NCI-H2171 treated with DMSO at 0.1 percent for 48 hours (cell line): ENCODE measurements at regions not wholly inside any gene's neighbourhood (a gene's known extent, or its start where the extent isn't known, plus 50 kb on each side); places are given as distances from the start of the nearest gene placed in this dataset.
A peak's percentile ranks its signal among the peaks of the same experiment; 100 is the strongest.

Experiments
- DNase-seq: peaks from one replicate; lab custom pipeline; 2025; lab: John Stamatoyannopoulos, UW

GRCh38 chr1:47630346-47630745 is 192.5 kb downstream of the FOXD2 start:
- DNase-seq = no peak

DNA sequence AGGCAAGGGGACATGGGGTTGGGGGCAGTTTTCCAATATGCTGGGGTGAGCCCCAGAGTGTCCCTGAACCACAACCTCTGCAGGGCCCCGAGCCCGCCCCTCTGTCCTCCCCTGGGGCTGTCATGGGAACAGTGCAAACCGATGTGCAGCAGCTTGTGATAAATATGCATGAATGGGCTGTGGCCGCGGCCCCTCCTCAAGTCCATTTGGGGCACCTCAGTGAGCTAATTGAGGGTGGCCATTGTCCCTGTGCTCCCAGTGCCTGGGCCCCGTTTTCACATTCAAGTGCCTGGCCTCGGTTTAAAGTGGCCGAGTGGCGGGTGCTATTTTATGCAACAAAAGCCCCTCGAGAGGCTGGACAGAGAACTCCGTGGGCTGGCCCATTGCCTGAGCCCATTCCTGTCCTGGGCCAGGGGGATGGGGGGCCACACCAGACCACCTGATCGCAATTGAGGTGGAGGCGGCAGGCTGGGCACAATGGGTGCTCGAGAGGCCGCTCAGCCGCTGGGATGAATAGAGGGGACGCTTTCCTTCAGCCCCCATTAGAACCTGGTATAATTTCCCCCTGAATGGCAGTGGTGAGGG is 193.7 kb downstream of the FOXD2 start:
- no peak for DNase-seq

DNA sequence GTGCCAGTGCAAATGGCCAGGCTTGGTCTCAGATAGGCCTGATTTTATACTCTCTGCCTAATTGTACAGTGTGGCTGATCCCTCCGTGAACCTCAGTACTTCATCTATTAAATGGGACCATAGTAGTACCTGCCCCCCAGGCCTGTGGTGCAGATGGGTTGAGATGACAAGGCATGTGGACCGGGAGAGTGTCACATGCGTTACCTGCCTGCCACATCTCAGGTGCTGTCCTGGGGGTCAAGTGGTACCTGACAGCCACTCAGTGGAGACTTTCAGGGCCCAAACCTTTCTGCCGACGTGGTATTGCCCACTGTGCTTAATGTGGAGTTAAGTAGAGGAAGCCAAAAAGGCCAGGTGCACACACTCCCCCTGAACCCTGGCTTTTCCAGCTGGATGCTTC is 197.3 kb downstream of the FOXD2 start:
- no peak for DNase-seq

DNA sequence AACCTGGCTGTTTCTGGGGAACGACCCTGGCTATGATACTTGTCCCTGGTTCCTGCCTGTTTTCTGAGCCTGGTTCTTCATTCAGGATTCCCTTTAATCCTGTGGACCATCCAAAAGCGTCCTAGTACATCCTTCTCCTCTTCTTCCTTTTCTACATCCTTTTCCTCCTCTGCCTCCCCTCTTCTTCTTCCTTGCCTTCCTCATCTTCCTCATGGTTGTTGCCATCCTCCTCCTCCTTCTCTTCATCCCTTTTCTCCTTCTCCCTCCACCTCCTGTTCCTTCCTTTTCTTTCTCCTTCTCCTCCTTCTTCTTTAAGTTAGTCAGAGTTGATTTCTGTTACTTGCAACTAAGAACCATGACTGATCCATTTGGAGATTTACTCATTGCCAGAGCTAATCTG is 197.8 kb downstream of the FOXD2 start:
- no peak for DNase-seq

- DNase-seq = no peak
Measured at GRCh38 chr1:47637111-47637685, 199.4 kb downstream of the FOXD2 start.

GRCh38 chr1:47638240-47638639 is 200.4 kb downstream of the FOXD2 start:
- DNase-seq = no peak

- DNase-seq = no peak
Measured at GRCh38 chr1:47638713-47639112, 200.9 kb downstream of the FOXD2 start.

GRCh38 chr1:47643306-47644211 is 205.7 kb downstream of the FOXD2 start:
- peak; percentile 35 for DNase-seq

DNA sequence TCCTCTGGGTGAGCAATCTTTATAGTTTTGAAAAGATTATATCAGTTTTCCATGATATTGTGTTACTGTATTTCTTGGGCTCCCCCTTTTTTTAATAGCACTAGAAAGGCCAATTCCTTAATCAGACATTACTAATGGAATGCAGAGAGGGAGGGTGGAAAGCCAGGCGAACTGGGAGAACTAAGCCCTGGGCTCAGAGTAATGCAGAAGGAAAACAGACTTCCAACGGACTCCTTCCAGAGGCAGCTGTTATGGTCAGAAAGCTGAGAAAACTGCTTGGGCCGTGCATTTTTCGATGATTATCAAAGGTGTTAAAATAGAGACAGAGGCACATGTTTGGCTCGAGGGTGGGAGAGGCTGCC is 206.3 kb downstream of the FOXD2 start:
- DNase-seq = no peak

DNA sequence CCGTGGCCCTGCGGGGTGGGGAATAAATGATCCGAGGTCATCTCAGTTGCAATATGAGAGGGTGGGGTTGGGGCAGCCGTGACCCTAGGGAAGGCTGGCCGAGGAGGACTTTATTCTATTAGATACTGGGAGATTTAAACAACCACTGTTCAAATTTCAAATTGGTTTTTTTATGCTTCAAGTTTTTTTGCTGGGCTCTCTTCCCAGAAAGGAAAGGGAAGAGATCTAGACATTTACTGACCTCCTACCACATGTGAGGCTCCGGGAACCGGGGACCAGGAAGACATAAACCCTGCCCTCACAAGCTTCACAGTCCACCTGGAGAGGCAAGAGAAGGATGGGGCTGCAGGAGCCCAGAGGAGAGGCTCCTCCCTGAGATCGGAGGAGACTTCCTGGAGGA is 207.3 kb downstream of the FOXD2 start:
- no peak for DNase-seq

DNA sequence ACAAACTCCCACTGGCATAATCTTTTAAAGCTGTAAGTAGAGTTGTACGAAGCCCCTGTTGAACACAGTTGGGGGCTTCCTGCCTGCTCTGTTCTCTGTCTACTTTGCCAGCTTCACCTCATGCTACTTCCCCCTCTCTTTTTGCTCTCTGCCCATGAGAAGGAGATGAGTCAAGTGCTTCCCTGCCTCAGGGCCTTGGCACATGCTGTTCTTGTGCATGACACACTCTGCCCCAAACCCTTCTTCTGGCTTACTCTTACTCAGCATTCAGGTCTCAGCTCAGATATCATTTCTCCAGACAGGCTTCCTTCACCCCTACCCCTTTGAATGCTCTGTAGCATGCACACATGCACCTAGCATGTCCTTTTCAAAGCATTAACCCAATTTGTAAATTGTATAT is 208.8 kb downstream of the FOXD2 start:
- no peak for DNase-seq

DNA sequence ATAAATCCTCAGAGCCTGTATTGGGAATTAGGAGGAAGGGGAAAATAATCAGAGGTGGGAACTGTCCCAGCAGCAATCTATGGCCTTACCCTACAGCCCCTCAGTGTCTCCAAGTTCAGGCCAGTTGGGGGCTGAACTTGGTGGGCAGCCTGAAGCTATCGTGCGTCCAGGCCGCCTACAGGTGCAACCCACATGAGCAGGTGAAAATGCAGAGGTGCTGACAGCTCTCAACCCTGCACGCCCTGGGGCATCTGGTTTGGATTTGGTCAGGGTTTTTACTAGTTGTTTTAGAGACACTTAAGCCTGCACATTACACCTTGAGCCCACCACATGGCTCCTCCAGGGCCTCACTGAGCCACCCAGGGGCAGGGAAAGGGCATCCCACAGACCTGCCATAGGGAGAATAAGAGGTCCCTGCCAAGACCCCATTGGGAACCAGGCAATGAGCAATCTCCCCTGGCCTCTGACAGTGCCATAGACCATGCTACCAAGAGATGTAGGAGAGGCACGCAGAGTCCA is 209.5 kb downstream of the FOXD2 start:
- DNase-seq = no peak

GRCh38 chr1:47650205-47650604 is 212.4 kb downstream of the FOXD2 start:
- DNase-seq = no peak

GRCh38 chr1:47650611-47651010 is 212.8 kb downstream of the FOXD2 start:
- no peak for DNase-seq

DNA sequence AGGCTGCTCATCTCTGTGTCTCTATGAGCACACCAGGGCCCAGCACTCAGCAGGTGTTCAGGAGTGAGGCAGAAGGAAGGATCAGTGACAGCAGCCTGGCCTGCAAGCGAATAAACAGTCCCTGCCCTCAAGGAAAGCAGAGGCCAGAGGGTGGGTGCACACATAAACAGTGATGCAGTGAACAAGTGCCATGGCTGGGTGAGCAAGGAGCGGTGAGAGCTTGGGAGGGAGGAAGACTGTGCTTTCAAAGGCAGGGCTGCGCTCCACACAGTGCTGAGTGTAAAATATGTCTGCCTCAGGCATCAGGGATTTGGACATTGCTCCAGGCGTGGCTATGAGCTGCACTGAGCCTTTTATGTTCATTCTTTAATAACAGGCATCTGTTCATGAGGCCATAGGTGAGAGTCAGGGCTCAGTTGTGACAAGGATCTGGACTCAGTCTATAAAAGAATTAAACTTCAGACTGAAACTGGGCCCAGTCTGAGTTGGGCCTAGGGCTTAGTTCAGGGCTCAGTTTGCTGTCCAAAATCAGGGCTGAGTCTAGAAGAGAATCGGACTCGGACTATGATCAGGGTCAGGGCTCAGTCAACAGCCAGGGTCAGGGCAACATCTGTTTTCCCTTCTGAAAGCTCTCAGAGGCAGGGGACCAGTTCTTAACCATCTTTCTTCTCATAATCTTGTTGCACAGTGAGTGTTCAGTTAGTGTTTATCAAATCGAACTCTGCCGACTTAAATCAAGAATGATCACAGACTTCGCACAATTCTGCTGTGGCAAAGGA is 213.7 kb downstream of the FOXD2 start:
- no peak for DNase-seq

- DNase-seq = no peak
Measured at GRCh38 chr1:47655521-47656300, 217.9 kb downstream of the FOXD2 start.

GRCh38 chr1:47656719-47657685 is 219.2 kb downstream of the FOXD2 start:
- DNase-seq = no peak

DNA sequence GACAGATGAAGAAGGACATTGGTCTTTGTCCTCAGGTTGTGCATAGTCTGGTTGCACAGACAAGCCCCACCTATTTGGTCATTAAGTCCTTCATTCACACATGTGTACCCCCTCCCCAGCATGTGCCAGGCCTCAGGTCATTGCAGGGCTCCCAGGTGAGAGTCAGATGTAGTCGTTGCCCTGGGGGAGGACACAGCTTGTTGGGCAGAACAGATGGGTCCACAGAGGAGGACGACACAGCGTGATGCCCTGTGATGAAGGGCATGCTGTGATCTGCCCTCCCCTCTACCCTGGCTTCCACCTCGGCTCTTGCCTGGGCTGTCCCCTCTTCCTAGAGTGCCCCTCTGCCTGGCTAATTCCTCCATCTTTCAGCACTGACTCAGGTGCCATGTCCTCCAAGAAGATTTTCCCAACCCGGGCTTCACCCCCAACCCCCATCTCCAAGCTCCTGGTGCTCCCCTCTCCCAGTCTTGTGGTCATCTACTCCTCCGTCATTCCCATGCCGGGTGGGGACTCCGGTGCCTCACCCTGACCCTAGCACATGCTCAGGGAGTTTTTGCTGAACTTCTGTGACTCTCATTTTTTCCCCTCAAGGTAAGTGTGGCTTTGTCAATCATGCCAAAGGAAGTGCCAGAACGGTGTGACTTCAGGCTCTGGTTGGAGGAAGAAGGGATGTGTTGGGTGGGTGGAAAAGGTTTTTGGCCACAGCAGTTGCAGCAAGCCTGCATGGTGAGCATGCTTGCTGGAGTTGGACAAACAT is 220.5 kb downstream of the FOXD2 start:
- no peak for DNase-seq

GRCh38 chr1:47659146-47659545 is 221.3 kb downstream of the FOXD2 start:
- DNase-seq = no peak

DNA sequence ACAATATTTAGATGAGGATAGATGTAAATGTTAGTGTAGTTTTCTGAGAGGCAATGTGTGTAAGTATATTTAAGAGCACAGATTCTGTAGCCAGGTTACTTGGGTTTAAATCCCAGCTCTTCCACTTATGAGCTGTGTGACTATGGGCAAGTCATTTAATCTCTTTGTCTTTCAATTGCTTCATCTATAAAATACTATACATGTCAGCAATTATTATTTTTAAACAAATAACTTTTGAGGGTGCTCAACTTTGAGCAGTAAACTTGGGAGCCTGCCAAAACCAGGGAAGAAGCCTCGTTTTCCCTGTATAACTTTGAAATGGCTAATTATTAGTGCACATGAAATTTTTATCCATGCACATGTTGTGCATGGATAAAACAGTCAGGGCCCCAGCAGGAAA is 222.8 kb downstream of the FOXD2 start:
- DNase-seq = no peak
